Small intestine (tissue), 7 donors: ENCODE measurements at regions not wholly inside any gene's neighbourhood (a gene's known extent, or its start where the extent isn't known, plus 50 kb on each side); places are given as distances from the start of the nearest gene placed in this dataset.
"Not testable (repeated sequence)": the region's sequence is repeated elsewhere in the genome, so short reads cannot be mapped to it uniquely, and the experiment has no call there.

Experiments
- DNase-seq, 2 donors: peaks; one replicate each; pipeline versions ENCODE4 v3.0.0 to v3.0.0-alpha.2; 2013
- FAIRE-seq: peaks from 2 replicates; lab custom pipeline; 2012; peaks lifted over from hg19 to GRCh38; lab: Jason Lieb, UNC
- H3K27ac ChIP-seq, 3 donors: one replicate each; pipeline ENCODE4 v1.5.1; 2013; ENCODE audit warnings: low read length in 2 of 3, mild to moderate bottlenecking in 2 of 3, control low read depth in 1 of 3, inconsistent platforms in 1 of 3, low read depth in 1 of 3, moderate library complexity in 1 of 3
- H3K27me3 ChIP-seq, 3 donors: one replicate each; pipeline ENCODE4 v1.6.1; 2013; ENCODE audit warnings: low read length in 3 of 3, inconsistent platforms in 1 of 3; ENCODE audit not compliant: control insufficient read depth in 3 of 3, insufficient read depth in 3 of 3
- H3K36me3 ChIP-seq, 3 donors: one replicate each; pipeline ENCODE4 v1.6.1; 2013; ENCODE audit warnings: low read length in 3 of 3, inconsistent platforms in 1 of 3, low read depth in 1 of 3, mild to moderate bottlenecking in 1 of 3, moderate library complexity in 1 of 3; ENCODE audit not compliant: control insufficient read depth in 3 of 3, insufficient read depth in 2 of 3
- H3K4me1 ChIP-seq, 3 donors: one replicate each; pipeline ENCODE4 v1.6.1; 2013; ENCODE audit warnings: low read length in 2 of 3, inconsistent platforms in 1 of 3, low read depth in 1 of 3, mild to moderate bottlenecking in 1 of 3, moderate library complexity in 1 of 3; ENCODE audit not compliant: control insufficient read depth in 3 of 3, insufficient read depth in 2 of 3
- H3K4me3 ChIP-seq, 3 donors: one replicate each; pipeline ENCODE4 v1.5.1; 2013; ENCODE audit warnings: low read length in 3 of 3, control low read depth in 1 of 3, inconsistent platforms in 1 of 3, low read depth in 1 of 3, mild to moderate bottlenecking in 1 of 3, moderate library complexity in 1 of 3
- H3K9me3 ChIP-seq, 2 donors: one replicate each; pipeline ENCODE4 v1.6.1; 2013; ENCODE audit warnings: low read depth in 1 of 2, low read length in 1 of 2; ENCODE audit not compliant: control insufficient read depth in 2 of 2, insufficient read depth in 1 of 2
- WGBS, 3 donors: extraction: QIAGEN DNeasy Blood & Tissue Kit; methylation state at CpG; one replicate each; pipeline ENCODE4 v1.1.7; 2013; 5-methylcytosine and 5-hydroxymethylcytosine counted together
- donor health status: healthy with polysubstance abuse.
- donor health status: control.
- donor health status: control.
- donor health status: Bipolar disorder and iron deficiency.
- donor health status: healthy.

GRCh38 chr3:164737174-164737573 is 341.1 kb downstream of the SI start:
- Histone ChIP-seq H3K4me3 (no peak overlapping the region), H3K9me3 (no peaks in the 10 kb centered on the region), H3K27ac (no peak overlapping the region), H3K27me3 (no peaks in the 10 kb centered on the region), H3K4me1 (no peaks in the 10 kb centered on the region), H3K36me3 (no peaks in the 10 kb centered on the region)
- DNase-seq (no peak), FAIRE-seq (no peak)
- 16 to 64% (median 33%) methylated on average over 1 of the region's 1 CpG for WGBS, 3 donors

GRCh38 chr3:164732166-164732565 is 346.1 kb downstream of the SI start:
- Histone ChIP-seq H3K9me3 (no peaks in the 10 kb centered on the region), H3K27me3 (no peaks in the 10 kb centered on the region), H3K27ac (no peak overlapping the region), H3K4me3 (no peak overlapping the region), H3K36me3 (no peaks in the 10 kb centered on the region), H3K4me1 (no peaks in the 10 kb centered on the region)
- no peak for FAIRE-seq
- WGBS, 3 donors: 82 to 100% (median 93%) methylated on average over 1 of the region's 1 CpG
- no peak for DNase-seq

DNA sequence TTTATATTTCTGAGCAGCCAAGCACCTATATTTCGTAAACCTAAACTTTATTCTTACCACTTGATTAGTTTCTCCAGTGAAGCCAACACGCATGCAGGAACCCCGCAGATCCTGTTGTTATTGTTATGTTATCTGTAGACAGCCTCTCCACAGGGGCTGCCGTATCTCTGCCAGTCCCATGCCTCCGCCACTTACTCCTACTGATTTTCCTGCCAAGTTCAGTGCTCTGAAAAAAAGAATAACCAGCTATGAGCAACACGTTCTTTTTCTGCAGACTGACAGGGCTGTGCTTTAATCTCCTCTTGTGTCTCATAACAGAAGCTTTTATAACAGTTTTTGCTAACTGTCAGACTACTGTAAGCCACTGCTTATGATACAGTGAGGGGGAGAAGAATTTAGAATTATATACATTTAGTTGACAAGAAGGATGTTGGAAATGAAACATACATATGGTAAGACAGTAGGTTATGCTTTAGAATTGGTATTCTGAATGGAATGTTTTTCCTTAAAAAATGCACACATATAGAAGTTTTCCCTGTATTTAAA is 347.4 kb downstream of the SI start:
- DNase-seq: no peak
- Histone ChIP-seq H3K27ac (no peak overlapping the region), H3K27me3 (no peaks in the 10 kb centered on the region), H3K36me3 (no peaks in the 10 kb centered on the region), H3K4me1 (no peaks in the 10 kb centered on the region), H3K9me3 (no peaks in the 10 kb centered on the region), H3K4me3 (no peak overlapping the region)
- WGBS, 3 donors: 55 to 58% (median 55%) methylated on average over 6 of the region's 6 CpGs
- no peak for FAIRE-seq

GRCh38 chr3:164723396-164723795 is 354.9 kb downstream of the SI start:
- DNase-seq (no peak), FAIRE-seq (no peak)
- H3K9me3 ChIP-seq: no peaks in the 10 kb centered on the region
- H3K27ac ChIP-seq: no peak overlapping the region
- no peak overlapping the region for H3K4me3 ChIP-seq
- no peaks in the 10 kb centered on the region for H3K27me3 ChIP-seq
- no peaks in the 10 kb centered on the region for H3K36me3 ChIP-seq
- WGBS, 3 donors: 71 to 74% (median 71%) methylated on average over 4 of the region's 4 CpGs
- no peaks in the 10 kb centered on the region for H3K4me1 ChIP-seq

GRCh38 chr3:164702808-164703207 is 375.5 kb downstream of the SI start:
- not testable (repeated sequence) for H3K4me1 ChIP-seq, H3K27ac ChIP-seq, H3K4me3 ChIP-seq, DNase-seq, FAIRE-seq, H3K27me3 ChIP-seq, H3K9me3 ChIP-seq, H3K36me3 ChIP-seq
- 70 to 78% (median 75%) methylated on average over 11 to 13 of the region's 13 CpGs for WGBS, 3 donors

DNA sequence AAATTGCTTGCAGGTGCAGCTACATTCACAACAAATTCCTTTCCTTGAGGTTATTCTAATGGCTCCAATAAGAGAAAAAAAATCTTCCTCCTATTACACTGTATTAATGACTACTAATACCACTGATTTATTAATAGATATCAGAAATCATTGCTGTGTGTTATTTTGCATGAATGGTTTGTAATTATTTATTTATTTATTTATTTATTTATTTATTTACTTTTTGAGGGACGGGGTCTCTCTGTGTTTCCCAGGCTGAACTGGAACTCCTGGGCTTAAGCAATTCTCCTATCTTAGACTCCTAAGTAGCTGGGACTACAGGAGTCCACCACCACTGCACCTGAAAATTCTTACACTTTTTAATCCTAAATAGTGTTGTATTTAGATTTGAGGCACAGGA is 390.4 kb downstream of the SI start:
- Histone ChIP-seq H3K36me3 (no peaks in the 10 kb centered on the region), H3K27ac (no peak overlapping the region), H3K4me1 (no peaks in the 10 kb centered on the region), H3K4me3 (no peak overlapping the region), H3K27me3 (no peaks in the 10 kb centered on the region), H3K9me3 (no peaks in the 10 kb centered on the region)
- FAIRE-seq (no peak), DNase-seq (no peak)
- WGBS, 3 donors: 45 to 65% (median 54%) methylated on average over 1 of the region's 1 CpG

DNA sequence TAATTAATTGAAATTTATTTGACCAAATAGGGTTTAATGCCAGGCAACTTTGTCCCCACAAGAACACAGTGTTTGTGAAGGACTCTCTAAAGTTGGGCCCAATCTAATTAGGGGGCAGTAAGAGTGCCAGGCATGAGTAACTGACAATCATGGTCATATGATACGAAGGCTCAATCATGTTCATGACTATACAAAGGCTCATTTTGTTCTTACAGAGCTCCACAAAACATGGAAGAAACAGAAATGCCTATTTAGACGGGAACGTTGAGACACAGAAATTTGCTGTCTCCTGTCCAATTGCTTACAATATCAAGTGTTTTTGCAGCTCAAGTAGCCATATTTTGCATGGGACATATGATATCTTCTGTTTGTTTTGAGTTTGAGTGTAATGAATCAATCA is 391.1 kb downstream of the SI start:
- no peaks in the 10 kb centered on the region for H3K4me1 ChIP-seq
- no peak for FAIRE-seq
- no peaks in the 10 kb centered on the region for H3K36me3 ChIP-seq
- DNase-seq: no peak
- H3K27me3 ChIP-seq: no peaks in the 10 kb centered on the region
- H3K27ac ChIP-seq: no peak overlapping the region
- no peaks in the 10 kb centered on the region for H3K9me3 ChIP-seq
- no peak overlapping the region for H3K4me3 ChIP-seq
- WGBS, 3 donors: 61 to 73% (median 62%) methylated on average over 3 of the region's 3 CpGs

DNA sequence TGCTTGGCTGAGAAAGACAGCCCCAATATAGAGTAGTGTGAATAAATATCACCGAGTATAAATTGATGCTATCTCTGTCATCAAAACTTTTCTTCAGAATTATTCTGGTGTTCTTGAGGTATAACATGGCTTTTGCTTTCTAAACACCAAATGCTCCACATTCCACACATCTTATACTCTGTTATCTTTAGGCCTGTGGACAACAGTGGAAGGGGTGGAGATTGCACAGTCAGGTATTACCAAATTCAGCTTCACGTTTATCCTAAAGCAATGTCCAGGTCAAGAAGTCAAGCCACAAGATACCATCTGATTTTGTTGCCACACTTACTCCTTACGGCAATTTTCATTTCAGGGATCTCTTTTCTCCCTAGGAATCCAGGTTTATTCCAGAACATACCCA is 394.8 kb downstream of the SI start:
- Histone ChIP-seq H3K36me3 (no peaks in the 10 kb centered on the region), H3K4me1 (no peaks in the 10 kb centered on the region), H3K27me3 (no peaks in the 10 kb centered on the region), H3K27ac (no peak overlapping the region), H3K4me3 (no peak overlapping the region), H3K9me3 (no peaks in the 10 kb centered on the region)
- DNase-seq (no peak), FAIRE-seq (no peak)
- WGBS, 3 donors: 49 to 62% (median 53%) methylated on average over 3 of the region's 3 CpGs

DNA sequence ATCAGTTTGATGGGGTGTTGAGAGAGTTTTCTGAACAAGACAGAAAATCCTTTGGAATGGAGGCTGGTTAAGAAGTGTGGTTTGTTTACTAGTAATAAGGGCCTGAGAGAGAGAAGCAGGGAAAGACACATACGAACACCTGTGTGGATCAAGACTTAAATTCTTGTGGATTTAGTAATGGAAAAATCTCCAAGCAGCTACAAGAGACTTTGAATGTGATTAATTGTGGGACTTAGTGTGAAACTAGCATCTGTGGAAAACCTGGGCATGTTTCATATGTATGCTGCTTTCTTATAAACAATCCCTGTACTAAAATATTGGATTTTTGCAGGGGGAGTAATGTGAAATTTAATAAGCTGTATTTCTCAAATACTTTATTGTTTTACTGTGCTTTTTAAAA is 399.1 kb downstream of the SI start:
- Histone ChIP-seq H3K4me3 (no peak overlapping the region), H3K27ac (no peak overlapping the region), H3K36me3 (no peaks in the 10 kb centered on the region), H3K9me3 (no peaks in the 10 kb centered on the region), H3K27me3 (no peaks in the 10 kb centered on the region), H3K4me1 (no peaks in the 10 kb centered on the region)
- WGBS, 3 donors: 47 to 63% (median 59%) methylated on average over 1 of the region's 1 CpG
- no peak for DNase-seq
- no peak for FAIRE-seq
